H1 (cell line): ENCODE measurements at regions not wholly inside any gene's neighbourhood (a gene's known extent, or its start where the extent isn't known, plus 50 kb on each side); places are given as distances from the start of the nearest gene placed in this dataset.

Experiments used
- CTCF ChIA-PET: fragments of 300-600 bp; sonication (Branson Sonifier 250); formaldehyde crosslinking; loops from one replicate; lab custom pipeline; 2021; ENCODE audit not compliant: partially characterized antibody; lab: Charles Lee
- POLR2A ChIA-PET: fragments of 300-600 bp; sonication (Branson Sonifier 250); formaldehyde crosslinking; loops from one replicate; lab custom pipeline; 2021; ENCODE audit warnings: inconsistent platforms; ENCODE audit not compliant: partially characterized antibody; lab: Charles Lee
- DNase-seq, 2 experiments: peaks; one replicate each; pipeline versions ENCODE4 v3.0.0 to v3.0.0-alpha.2; 2010 to 2022; ENCODE audit warnings: low spot score in 2 of 2, low read depth in 1 of 2, mixed read lengths in 1 of 2
- FAIRE-seq: peaks from 2 replicates; lab custom pipeline; 2011; peaks lifted over from hg19 to GRCh38; lab: Jason Lieb, UNC
- H2AFZ ChIP-seq: 2 replicates; pipeline ENCODE4 v1.8.1; 2012; ENCODE audit warnings: low read length, inconsistent platforms
- H2AK5ac ChIP-seq: 2 replicates; pipeline ENCODE4 v1.6.1; 2013; ENCODE audit warnings: low read depth, low read length
- H2BK120ac ChIP-seq: replicated peaks from 2 replicates; pipeline ENCODE3; 2013; ENCODE audit warnings: low read depth, low read length, inconsistent platforms
- H2BK12ac ChIP-seq: 2 replicates; pipeline ENCODE4 v1.6.1; 2013; ENCODE audit warnings: low read depth, low read length
- H2BK15ac ChIP-seq: 2 replicates; pipeline ENCODE4 v1.6.1; 2013; ENCODE audit warnings: low read length
- H2BK20ac ChIP-seq: 2 replicates; pipeline ENCODE4 v1.6.1; 2013; ENCODE audit warnings: low read length
- H2BK5ac ChIP-seq: 2 replicates; pipeline ENCODE4 v1.6.1; 2013; ENCODE audit warnings: low read depth, low read length
- H3K14ac ChIP-seq: 2 replicates; pipeline ENCODE4 v1.6.1; 2013; ENCODE audit warnings: inconsistent platforms; ENCODE audit not compliant: insufficient read length
- H3K18ac ChIP-seq: 2 replicates; pipeline ENCODE4 v1.6.1; 2013; ENCODE audit warnings: low read length; ENCODE audit errors: extremely low read depth
- H3K23ac ChIP-seq: 2 replicates; pipeline ENCODE4 v1.6.1; 2013; ENCODE audit warnings: inconsistent platforms; ENCODE audit not compliant: insufficient read length
- H3K23me2 ChIP-seq: 2 replicates; pipeline ENCODE4 v1.6.1; 2013; ENCODE audit warnings: low read depth, low read length
- H3K27ac ChIP-seq: 2 replicates; pipeline ENCODE4 v1.6.1; 2011; ENCODE audit warnings: low read depth, low read length, inconsistent platforms
- H3K27me3 ChIP-seq, 4 experiments: replicated peaks in 1 of 4; 1 replicate in 1 of 4; 2 replicates in 3 of 4; pipeline versions ENCODE4 v1.6.1 to v1.8.1; 2011 to 2013; ENCODE audit warnings: low read length in 3 of 4, mild to moderate bottlenecking in 3 of 4, inconsistent platforms in 2 of 4, mixed read lengths in 2 of 4, moderate library complexity in 1 of 4; ENCODE audit not compliant: control insufficient read depth in 3 of 4, insufficient read depth in 3 of 4; ENCODE audit errors: extremely low read depth in 1 of 4
- H3K36me3 ChIP-seq, 4 experiments: 2 replicates each; pipeline versions ENCODE4 v1.6.1 to v1.8.1; 2011 to 2013; ENCODE audit warnings: mild to moderate bottlenecking in 4 of 4, low read length in 3 of 4, moderate library complexity in 2 of 4, control low read depth in 1 of 4, inconsistent platforms in 1 of 4; ENCODE audit not compliant: insufficient read depth in 4 of 4, control insufficient read depth in 2 of 4
- H3K4ac ChIP-seq: replicated peaks from 2 replicates; pipeline ENCODE3; 2013; ENCODE audit warnings: low read length, low read depth, mixed read lengths, inconsistent platforms; ENCODE audit not compliant: insufficient read length
- H3K4me1 ChIP-seq, 4 experiments: replicated peaks in 1 of 4; 1 replicate in 1 of 4; 2 replicates in 3 of 4; pipeline versions ENCODE4 v1.6.1 to v1.8.1; 2011 to 2013; ENCODE audit warnings: low read length in 3 of 4, inconsistent platforms in 2 of 4, mixed read lengths in 1 of 4; ENCODE audit not compliant: insufficient read depth in 4 of 4, control insufficient read depth in 3 of 4
- H3K4me2 ChIP-seq, 2 experiments: 2 replicates each; pipeline versions ENCODE4 v1.6.1 to v1.8.1; 2011 to 2013; ENCODE audit warnings: low read depth in 2 of 2, low read length in 2 of 2, control low read depth in 1 of 2, inconsistent platforms in 1 of 2, mild to moderate bottlenecking in 1 of 2; ENCODE audit not compliant: insufficient read depth in 1 of 2
- H3K4me3 ChIP-seq, 4 experiments: fragments of 200-600, 300-600 bp in 1 of 4; sonication (generic), shearing (Covaris generic), sonication (Bioruptor Twin) in 1 of 4; 2 replicates each; pipeline versions ENCODE4 v1.5.1 to v1.8.1; 2011 to 2016; ENCODE audit warnings: low read length in 4 of 4, low read depth in 3 of 4, control low read depth in 2 of 4, inconsistent platforms in 2 of 4, mild to moderate bottlenecking in 2 of 4, mixed read lengths in 1 of 4, moderate library complexity in 1 of 4; ENCODE audit not compliant: insufficient read depth in 2 of 4; ENCODE audit errors: extremely low read depth in 1 of 4
- H3K56ac ChIP-seq: replicated peaks from 2 replicates; pipeline ENCODE3; 2013; ENCODE audit warnings: low read depth, mild to moderate bottlenecking, mixed read lengths, low read length, inconsistent platforms; ENCODE audit not compliant: insufficient read length
- H3K79me1 ChIP-seq: 2 replicates; pipeline ENCODE4 v1.6.1; 2013; ENCODE audit warnings: low read depth, low read length, control low read depth
- H3K79me2 ChIP-seq, 2 experiments: 2 replicates each; pipeline versions ENCODE4 v1.6.1 to v1.8.1; 2012 to 2013; ENCODE audit warnings: low read length in 2 of 2, mild to moderate bottlenecking in 2 of 2, inconsistent platforms in 1 of 2; ENCODE audit not compliant: insufficient read depth in 2 of 2, control insufficient read depth in 1 of 2
- H3K9ac ChIP-seq, 4 experiments: replicated peaks in 1 of 4; 1 replicate in 1 of 4; 2 replicates in 3 of 4; pipeline versions ENCODE4 v1.6.1 to v1.8.1; 2011 to 2013; ENCODE audit warnings: low read depth in 3 of 4, low read length in 3 of 4, control low read depth in 2 of 4, mild to moderate bottlenecking in 2 of 4, moderate library complexity in 2 of 4, inconsistent platforms in 1 of 4; ENCODE audit errors: extremely low read depth in 1 of 4
- H3K9me3 ChIP-seq, 2 experiments: 2 replicates each; pipeline versions ENCODE4 v1.6.1 to v1.8.1; 2012 to 2013; ENCODE audit warnings: mild to moderate bottlenecking in 2 of 2, moderate library complexity in 2 of 2, control low read depth in 1 of 2, inconsistent platforms in 1 of 2, low read depth in 1 of 2, low read length in 1 of 2, mixed read lengths in 1 of 2; ENCODE audit not compliant: insufficient read depth in 2 of 2
- H4K20me1 ChIP-seq, 2 experiments: replicated peaks in 1 of 2; 2 replicates each; pipeline versions ENCODE3 to v1.8.1; 2011 to 2013; ENCODE audit warnings: inconsistent platforms in 2 of 2, low read length in 2 of 2, mild to moderate bottlenecking in 1 of 2; ENCODE audit not compliant: insufficient read depth in 2 of 2, control insufficient read depth in 1 of 2
- H4K5ac ChIP-seq: 2 replicates; pipeline ENCODE4 v1.6.1; 2013; ENCODE audit warnings: low read length, low read depth, mixed read lengths, inconsistent platforms; ENCODE audit not compliant: insufficient read length
- H4K8ac ChIP-seq: 2 replicates; pipeline ENCODE4 v1.8.0; 2013; ENCODE audit warnings: mild to moderate bottlenecking, moderate library complexity, low read length, inconsistent platforms; ENCODE audit not compliant: insufficient read depth; ENCODE audit errors: extremely low read depth
- H4K91ac ChIP-seq: replicated peaks from 2 replicates; pipeline ENCODE3; 2013; ENCODE audit warnings: low read length, mixed read lengths, inconsistent platforms; ENCODE audit not compliant: insufficient read length
- CBX5 ChIP-seq: fragments of 300-800, 300-1000 bp; sonication (generic); IDR thresholded peaks from 2 replicates; pipeline ENCODE4 v1.7.1; 2016; ENCODE audit warnings: antibody characterized with exemption, low read length, low read depth
- HDAC6 ChIP-seq: IDR thresholded peaks from one replicate; pipeline ENCODE4 v1.7.1; 2012; ENCODE audit warnings: low read depth, mild to moderate bottlenecking, inconsistent platforms, low read length, moderate library complexity
- RXRA ChIP-seq: IDR thresholded peaks from 2 replicates; pipeline ENCODE4 v1.6.1; 2011; ENCODE audit warnings: low read depth, mild to moderate bottlenecking, low read length, moderate library complexity; ENCODE audit not compliant: insufficient read depth

- Histone ChIP-seq H2BK12ac (no peak overlapping the region), H2BK5ac (no peak overlapping the region), H2BK15ac (no peak overlapping the region), H3K4ac (no peak overlapping the region), H2BK20ac (no peak overlapping the region), H3K23ac (no peak overlapping the region), H3K79me2 (no peaks in the 10 kb centered on the region), H3K18ac (no peak overlapping the region), H3K79me1 (no peaks in the 10 kb centered on the region), H3K23me2 (no peaks in the 10 kb centered on the region), H3K27me3 (no peaks in the 10 kb centered on the region; a peak in 1 of 7 replicates), H4K91ac (no peak overlapping the region), H3K9me3 (no peaks in the 10 kb centered on the region), H2AK5ac (no peak overlapping the region), H4K20me1 (no peaks in the 10 kb centered on the region), H3K27ac (no peak overlapping the region), H3K4me3 (no peak overlapping the region), H4K5ac (no peak overlapping the region), H2BK120ac (no peak overlapping the region), H3K4me1 (no peaks in the 10 kb centered on the region), H3K14ac (no peak overlapping the region)
- no peak for FAIRE-seq
- CTCF ChIA-PET, result no interaction called here
- DNase-seq, result no peak
- no peak for TF ChIP-seq HDAC6
- no peak for TF ChIP-seq RXRA
- no peak for TF ChIP-seq CBX5
- TF ChIP-seq, all 59 proteins: peak for 0
- H3K36me3 ChIP-seq, result no peaks in the 10 kb centered on the region
- H2AFZ ChIP-seq, result no peak overlapping the region
- H4K8ac ChIP-seq, result no peak overlapping the region
- no peak overlapping the region for H3K9ac ChIP-seq
- no peak overlapping the region for H3K56ac ChIP-seq
- H3K4me2 ChIP-seq, result no peak overlapping the region
- POLR2A ChIA-PET, result no interaction called here
Measured at GRCh38 chrX:39592776-39593175, 505.0 kb downstream of the BCOR start.
